ENCODE measurements at regions not wholly inside any gene's neighbourhood (a gene's known extent, or its start where the extent isn't known, plus 50 kb on each side); places are given as distances from the start of the nearest gene placed in this dataset.

DNA sequence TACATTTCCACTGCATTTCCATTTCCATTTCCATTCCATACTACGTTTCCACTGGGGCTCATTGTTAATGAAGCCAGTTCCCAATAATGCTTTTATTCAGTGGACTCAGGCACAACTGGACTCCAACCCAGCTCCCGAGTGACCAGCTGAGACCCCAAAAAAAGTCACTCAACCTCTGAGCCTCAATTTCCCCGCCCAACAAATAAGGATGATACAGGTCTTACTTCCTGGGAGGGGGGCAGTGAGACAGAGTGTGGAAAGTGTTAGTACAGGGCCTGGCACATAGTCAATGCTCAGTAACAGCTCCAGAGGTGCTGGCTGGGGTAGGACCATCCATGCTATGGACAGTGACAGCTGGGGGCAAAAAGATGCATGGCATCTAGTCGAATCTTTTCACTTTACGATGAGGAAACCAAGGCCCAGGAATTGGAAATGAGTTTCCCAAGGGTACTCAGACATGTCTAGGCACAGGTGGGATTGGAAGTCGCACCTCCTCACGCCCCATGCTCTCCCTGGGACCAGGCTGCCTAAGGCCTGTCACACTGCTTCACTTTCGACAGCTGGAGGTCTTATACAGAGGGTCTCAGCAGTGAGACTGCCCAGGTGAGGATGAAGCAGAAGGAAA lies 226.5 kb downstream of the ANAPC1 start:
- in situ Hi-C loops (cut with MboI; ENCODE audit: low pct_ligation_motif_present in 1 of 4, low pct_unique_long_range_greater_than_20kb in 1 of 4, low sequenced_read_pairs in 3 of 4) = no loop called here
- no peaks in the 10 kb centered on the region for H3K36me3 ChIP-seq
- peaks cover 0 to 10% (median 2%) of the 10 kb centered on the region in 4 donors for H3K4me1 ChIP-seq
- DNase-seq = no peak
- H3K4me3 ChIP-seq = no peak overlapping the region
- no peaks in the 10 kb centered on the region for H3K9me3 ChIP-seq
- H3K27me3 ChIP-seq = no peaks in the 10 kb centered on the region
- TF ChIP-seq, protein P1, sequence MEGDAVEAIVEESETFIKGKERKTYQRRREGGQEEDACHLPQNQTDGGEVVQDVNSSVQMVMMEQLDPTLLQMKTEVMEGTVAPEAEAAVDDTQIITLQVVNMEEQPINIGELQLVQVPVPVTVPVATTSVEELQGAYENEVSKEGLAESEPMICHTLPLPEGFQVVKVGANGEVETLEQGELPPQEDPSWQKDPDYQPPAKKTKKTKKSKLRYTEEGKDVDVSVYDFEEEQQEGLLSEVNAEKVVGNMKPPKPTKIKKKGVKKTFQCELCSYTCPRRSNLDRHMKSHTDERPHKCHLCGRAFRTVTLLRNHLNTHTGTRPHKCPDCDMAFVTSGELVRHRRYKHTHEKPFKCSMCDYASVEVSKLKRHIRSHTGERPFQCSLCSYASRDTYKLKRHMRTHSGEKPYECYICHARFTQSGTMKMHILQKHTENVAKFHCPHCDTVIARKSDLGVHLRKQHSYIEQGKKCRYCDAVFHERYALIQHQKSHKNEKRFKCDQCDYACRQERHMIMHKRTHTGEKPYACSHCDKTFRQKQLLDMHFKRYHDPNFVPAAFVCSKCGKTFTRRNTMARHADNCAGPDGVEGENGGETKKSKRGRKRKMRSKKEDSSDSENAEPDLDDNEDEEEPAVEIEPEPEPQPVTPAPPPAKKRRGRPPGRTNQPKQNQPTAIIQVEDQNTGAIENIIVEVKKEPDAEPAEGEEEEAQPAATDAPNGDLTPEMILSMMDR (IDR thresholded peaks at IDR 0.05) = no peak
- no peak for TF ChIP-seq EP300 (IDR thresholded peaks at IDR 0.05; ENCODE audit: low read depth)
- TF ChIP-seq POLR2AphosphoS5 (IDR thresholded peaks at IDR 0.05) = no peak
- no peak for TF ChIP-seq POLR2A (IDR thresholded peaks at IDR 0.05)
- intact Hi-C loops (cut with DNase I; ENCODE audit: low total_unique reads) = no loop called here
- WGBS, 2 donors (ENCODE audit: low coverage in 1 of 2) = 86 to 94% methylated on average over 4 to 8 of the region's 8 CpGs
- no peak overlapping the region for H3K27ac ChIP-seq

DNA sequence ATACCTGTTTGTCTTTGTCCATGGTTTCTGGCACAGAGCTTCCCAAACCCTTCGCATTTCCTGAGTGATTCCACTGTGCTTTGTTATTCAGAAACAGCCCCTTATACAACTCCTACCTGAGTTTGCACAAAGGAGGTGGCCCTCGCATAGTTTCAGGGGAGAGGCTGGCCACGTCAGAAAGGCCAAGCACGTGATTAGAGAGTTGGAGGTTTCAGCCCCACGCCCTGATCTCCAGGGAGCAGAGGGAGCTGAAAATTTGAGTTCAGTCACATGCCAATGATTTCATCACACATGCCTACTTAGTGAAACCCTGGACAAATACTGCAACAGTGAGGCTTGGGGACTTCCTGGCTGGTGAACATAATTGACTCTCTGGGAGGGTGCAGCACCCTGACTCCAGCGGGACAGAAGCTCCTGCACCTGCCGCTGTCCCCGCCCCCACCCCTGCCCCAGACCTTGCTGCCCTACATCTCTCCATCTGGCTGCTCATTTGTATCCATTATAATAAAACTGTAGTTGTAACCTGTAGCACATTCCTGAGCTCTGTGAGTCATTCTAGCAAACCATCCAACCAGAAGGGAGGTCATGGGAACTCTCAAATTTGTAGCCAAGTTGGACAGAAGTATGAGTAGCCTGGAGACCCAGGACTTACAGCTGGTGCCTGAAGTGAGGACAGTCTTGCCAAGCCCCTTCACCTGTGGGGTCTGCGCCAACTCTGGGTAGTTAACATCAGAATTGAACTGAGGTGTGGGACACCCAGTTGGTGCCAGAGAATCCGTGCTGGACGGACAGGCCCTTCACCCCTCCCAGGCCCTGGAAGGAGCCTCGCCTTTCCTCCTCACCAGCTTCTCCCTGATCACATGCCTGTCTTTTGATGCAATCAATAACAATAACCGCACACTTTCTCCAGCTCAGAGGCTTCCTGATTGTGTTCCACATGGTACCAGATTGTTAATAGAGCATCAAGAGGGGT lies 224.3 kb downstream of the ANAPC1 start:
- H3K9me3 ChIP-seq = no peaks in the 10 kb centered on the region
- no peak overlapping the region for H3K4me3 ChIP-seq
- peaks cover 0 to 15% (median 2%) of the 10 kb centered on the region in 4 donors for H3K4me1 ChIP-seq
- WGBS, 2 donors (ENCODE audit: low coverage in 1 of 2) = 52% methylated on average over 12 of the region's 13 CpGs; no CpG with 5 or more reads in 1 of the 2 donors
- peak; percentile 65 for DNase-seq
- H3K27me3 ChIP-seq = no peaks in the 10 kb centered on the region
- TF ChIP-seq EP300 (IDR thresholded peaks at IDR 0.05; ENCODE audit: low read depth) (no peak), POLR2AphosphoS5 (IDR thresholded peaks at IDR 0.05) (peak in 1 of 3 donors; percentile 18), POLR2A (IDR thresholded peaks at IDR 0.05) (no peak)
- TF ChIP-seq, protein P1 (IDR thresholded peaks at IDR 0.05) = no peak
- intact Hi-C loops (cut with DNase I; ENCODE audit: low total_unique reads) = no loop called here
- in situ Hi-C loops (cut with MboI; ENCODE audit: low pct_ligation_motif_present in 1 of 4, low pct_unique_long_range_greater_than_20kb in 1 of 4, low sequenced_read_pairs in 3 of 4) = no loop called here
- H3K36me3 ChIP-seq = no peaks in the 10 kb centered on the region
- H3K27ac ChIP-seq = peak overlapping the region in 3 of 4 donors; percentile 13 to 38 (median 21)

DNA sequence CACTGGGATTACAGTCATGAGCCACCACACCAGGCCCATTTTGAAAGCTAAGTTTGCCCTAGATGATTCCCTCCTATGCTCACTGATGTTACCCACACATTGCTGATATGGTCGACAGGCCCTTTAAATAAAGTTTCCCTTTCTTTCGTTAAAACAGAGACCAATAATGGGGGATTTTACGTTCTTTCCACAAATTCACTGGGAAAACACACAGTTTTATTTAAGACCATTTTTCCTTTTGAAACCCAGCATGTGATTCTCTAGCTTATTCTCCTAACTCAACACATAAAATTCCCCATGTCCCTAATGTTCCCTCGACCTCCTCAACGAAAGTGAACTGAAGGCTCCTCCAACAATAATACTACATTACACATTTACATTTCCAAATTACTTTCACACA lies 223.2 kb downstream of the ANAPC1 start:
- intact Hi-C loops (cut with DNase I; ENCODE audit: low total_unique reads) (no loop called here), in situ Hi-C loops (cut with MboI; ENCODE audit: low pct_ligation_motif_present in 1 of 4, low pct_unique_long_range_greater_than_20kb in 1 of 4, low sequenced_read_pairs in 3 of 4) (no loop called here)
- Histone ChIP-seq H3K4me1 (peaks cover 0 to 15% (median 2%) of the 10 kb centered on the region in 4 donors), H3K9me3 (no peaks in the 10 kb centered on the region), H3K27ac (no peak overlapping the region), H3K36me3 (no peaks in the 10 kb centered on the region), H3K4me3 (no peak overlapping the region), H3K27me3 (no peaks in the 10 kb centered on the region)
- TF ChIP-seq POLR2AphosphoS5 (IDR thresholded peaks at IDR 0.05) (no peak), EP300 (IDR thresholded peaks at IDR 0.05; ENCODE audit: low read depth) (no peak), POLR2A (IDR thresholded peaks at IDR 0.05) (no peak)
- TF ChIP-seq, protein P1 (IDR thresholded peaks at IDR 0.05) = no peak
- WGBS, 2 donors (ENCODE audit: low coverage in 1 of 2) = 91 to 94% methylated on average over 5 of the region's 5 CpGs
- no peak for DNase-seq

DNA sequence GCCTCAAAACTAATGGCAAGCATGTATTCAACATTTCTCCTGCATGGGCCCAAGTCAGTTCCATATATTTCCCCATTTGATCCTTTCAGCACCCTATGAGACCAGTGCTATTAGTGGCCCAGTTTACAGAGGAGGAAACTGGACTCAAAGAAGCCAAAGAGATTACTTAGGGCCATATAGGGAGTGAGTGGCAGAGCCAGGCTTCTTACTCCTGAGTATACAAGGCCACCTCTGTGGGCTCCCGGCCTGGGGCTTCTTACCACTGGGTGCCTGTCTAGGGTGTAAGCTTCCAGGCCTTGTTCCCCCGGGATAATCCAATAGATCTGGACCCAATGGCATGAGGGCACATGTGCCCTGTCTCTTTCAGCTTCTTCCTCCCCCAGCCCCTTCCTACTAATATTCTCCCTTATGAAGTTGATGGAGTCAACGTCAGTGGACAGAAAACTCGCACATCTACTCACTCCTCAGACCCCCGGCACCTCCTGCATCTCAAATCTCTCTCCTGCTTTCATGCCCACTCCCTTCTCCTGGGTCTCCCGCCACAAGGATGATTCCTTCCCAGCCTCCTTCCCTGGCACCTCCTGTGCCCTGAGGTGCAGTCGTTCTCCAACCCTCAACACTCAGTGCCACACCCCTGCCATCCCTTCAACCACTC lies 222.6 kb downstream of the ANAPC1 start:
- H3K4me3 ChIP-seq = no peak overlapping the region
- H3K27me3 ChIP-seq = no peaks in the 10 kb centered on the region
- TF ChIP-seq POLR2A (IDR thresholded peaks at IDR 0.05) (no peak), EP300 (IDR thresholded peaks at IDR 0.05; ENCODE audit: low read depth) (no peak), POLR2AphosphoS5 (IDR thresholded peaks at IDR 0.05) (no peak)
- TF ChIP-seq, protein P1 (IDR thresholded peaks at IDR 0.05) = no peak
- no peak for DNase-seq
- H3K9me3 ChIP-seq = no peaks in the 10 kb centered on the region
- no peaks in the 10 kb centered on the region for H3K36me3 ChIP-seq
- H3K27ac ChIP-seq = no peak overlapping the region
- in situ Hi-C loops (cut with MboI; ENCODE audit: low pct_ligation_motif_present in 1 of 4, low pct_unique_long_range_greater_than_20kb in 1 of 4, low sequenced_read_pairs in 3 of 4) (no loop called here), intact Hi-C loops (cut with DNase I; ENCODE audit: low total_unique reads) (no loop called here)
- H3K4me1 ChIP-seq = peaks cover 0 to 15% (median 2%) of the 10 kb centered on the region in 4 donors
- WGBS, 2 donors (ENCODE audit: low coverage in 1 of 2) = 91 to 94% methylated on average over 7 of the region's 7 CpGs
